Inferior parietal cortex (tissue), 1 donor: ENCODE measurements at regions not wholly inside any gene's neighbourhood (a gene's known extent, or its start where the extent isn't known, plus 50 kb on each side); places are given as distances from the start of the nearest gene placed in this dataset.
A peak's percentile ranks its signal among the peaks of the same experiment; 100 is the strongest.

Source experiments
- DNase-seq: peaks from one replicate; pipeline ENCODE4 v3.0.0-alpha.2; 2016; ENCODE audit errors: extremely low spot score

DNA sequence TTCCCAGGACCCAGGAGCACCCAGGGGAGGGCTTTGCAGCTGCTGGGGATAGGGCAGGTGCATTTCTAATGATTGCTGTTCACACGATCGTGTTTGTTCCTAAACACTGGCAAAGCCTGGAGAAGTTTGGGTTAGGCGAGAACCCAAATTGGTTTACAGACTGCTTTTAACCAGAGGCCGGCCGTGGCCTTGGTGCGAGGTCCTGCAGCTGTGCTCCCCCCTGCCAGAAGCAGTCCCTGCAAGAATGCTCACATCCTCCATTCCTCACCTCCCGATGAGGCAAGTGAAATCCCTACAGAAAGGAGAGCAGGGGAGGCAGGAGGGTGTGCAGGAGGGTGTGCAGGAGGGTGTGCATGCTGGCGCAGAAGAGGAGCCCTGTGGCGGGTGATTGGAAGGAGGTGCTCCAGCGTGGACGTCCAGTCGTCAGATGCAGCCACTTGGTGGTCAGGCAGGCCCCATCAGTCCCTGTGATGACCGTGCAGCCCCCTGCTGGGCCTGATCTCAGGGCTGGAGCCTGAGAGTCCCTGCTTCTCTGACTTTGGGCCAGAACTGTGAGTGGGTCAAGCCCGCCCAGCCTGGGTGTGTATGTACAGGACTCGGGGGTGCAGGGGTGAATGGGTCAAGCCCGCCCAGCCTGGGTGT lies 55.7 kb upstream of the FRMD1 start:
- no peak for DNase-seq

GRCh38 chr6:168133687-168134559 lies 54.9 kb upstream of the FRMD1 start:
- no peak for DNase-seq

- DNase-seq = no peak
These were observed 54.2 kb upstream of the FRMD1 start for GRCh38 chr6:168133168-168133561.

DNA sequence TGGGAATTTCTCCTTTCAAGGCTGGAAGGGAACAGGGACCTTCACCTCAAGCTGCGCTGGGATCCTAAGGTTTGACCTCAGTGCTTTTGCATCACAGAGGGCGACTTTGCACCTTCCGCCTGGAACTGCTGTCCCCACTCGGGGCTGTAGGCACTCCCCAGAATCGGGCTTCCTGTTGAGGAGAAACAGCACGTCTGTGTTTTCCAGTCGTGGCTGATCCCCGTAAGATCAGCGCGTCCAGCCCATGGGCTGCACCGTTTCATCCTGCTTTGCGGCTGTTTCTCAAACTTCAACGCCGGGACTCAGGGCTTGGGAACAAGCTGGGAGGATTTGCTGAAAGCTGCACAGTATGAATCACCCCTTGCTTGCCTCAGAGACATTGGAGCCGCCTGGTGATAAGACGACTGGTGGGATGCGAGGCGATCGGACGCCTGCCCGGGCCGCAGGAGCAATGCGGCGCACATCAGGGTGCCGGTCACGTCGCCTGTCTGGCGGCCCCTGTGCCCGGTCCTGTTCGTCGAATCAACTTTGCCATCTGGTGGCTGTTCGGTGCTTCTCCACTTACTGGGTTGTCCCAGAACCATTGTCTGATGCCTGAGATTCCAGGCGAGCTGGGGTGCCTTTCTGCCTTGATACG lies 53.6 kb upstream of the FRMD1 start:
- DNase-seq = peak; percentile 78

DNA sequence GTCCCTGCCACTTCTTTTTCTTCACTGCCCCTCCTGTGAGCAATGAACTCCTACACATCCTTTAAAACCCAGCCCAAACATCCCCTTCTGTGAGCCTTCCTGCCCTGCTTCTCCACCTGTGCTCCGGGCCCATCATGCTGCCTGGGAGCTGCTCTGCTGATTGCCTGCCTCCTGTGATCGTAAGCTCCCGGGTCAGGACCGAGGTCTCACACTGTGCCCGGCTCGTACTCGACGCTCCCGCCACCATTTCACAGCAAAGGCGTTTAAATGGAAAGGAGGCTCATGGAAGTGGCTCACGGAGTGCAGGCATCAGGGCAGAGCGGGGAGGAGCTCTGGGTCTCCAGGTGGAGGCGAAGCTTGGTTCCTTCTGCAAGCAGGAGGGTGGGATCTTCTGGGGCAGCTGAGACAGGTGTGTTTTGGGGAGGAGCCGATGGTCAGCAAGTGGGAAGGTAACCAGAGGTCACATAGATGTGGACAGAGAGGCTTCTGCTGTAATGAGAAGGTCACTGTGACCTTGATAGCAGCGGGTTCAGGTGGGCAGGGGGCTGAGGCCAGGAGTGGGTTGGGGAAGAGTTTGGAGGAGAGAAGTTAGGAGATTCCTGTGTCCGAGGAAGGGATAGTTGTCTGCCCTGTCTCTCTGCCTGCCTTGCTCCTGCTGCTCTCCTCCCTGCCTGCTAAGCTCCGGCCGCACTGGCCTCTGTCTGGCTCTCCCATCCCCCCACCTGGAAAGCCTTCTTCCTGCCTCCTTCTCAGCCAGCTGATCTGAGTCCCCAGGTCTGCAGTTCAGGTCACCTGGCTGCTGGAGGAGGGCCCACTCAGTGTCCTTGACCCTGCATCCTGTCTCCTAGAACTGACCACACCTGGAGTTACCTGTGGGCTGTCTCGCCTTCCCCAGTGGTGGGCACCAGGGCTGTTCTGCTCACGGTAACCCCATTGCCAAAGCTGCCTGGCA lies 52.7 kb upstream of the FRMD1 start:
- no peak for DNase-seq

- DNase-seq = no peak
These were observed 51.8 kb upstream of the FRMD1 start for GRCh38 chr6:168130697-168131371.

- DNase-seq = no peak
These were observed 51.2 kb upstream of the FRMD1 start for GRCh38 chr6:168130168-168130696.

- no peak for DNase-seq
These were observed 50.5 kb upstream of the FRMD1 start for GRCh38 chr6:168129292-168130167.

- no peak for DNase-seq
These were observed 49.7 kb upstream of the FRMD1 start for GRCh38 chr6:168128631-168129291.
